K562 (cell line): ENCODE measurements at regions not wholly inside any gene's neighbourhood (a gene's known extent, or its start where the extent isn't known, plus 50 kb on each side); places are given as distances from the start of the nearest gene placed in this dataset.

Experiments used
- FOXP1 ChIP-seq: sonication (generic); formaldehyde crosslinking; IDR thresholded peaks from 2 replicates; pipeline ENCODE4 v1.8.0; 2022; ENCODE audit warnings: mild to moderate bottlenecking, missing genetic modification reagents
- HOXB6 ChIP-seq: fragments of 250-450 bp; sonication (Bioruptor Pico); IDR thresholded peaks from 2 replicates; pipeline ENCODE4 v1.5.1; 2022; ENCODE audit warnings: mild to moderate bottlenecking, borderline replicate concordance
- KDM1A ChIP-seq, 2 experiments: fragments of 450-650 bp; IDR thresholded peaks; 2 replicates each; pipeline ENCODE4 v1.6.1; 2016; ENCODE audit warnings: mild to moderate bottlenecking in 2 of 2
- MEIS2 ChIP-seq: fragments of 450-650 bp; IDR thresholded peaks from 2 replicates; pipeline ENCODE4 v1.6.1; 2014; ENCODE audit warnings: mild to moderate bottlenecking; ENCODE audit not compliant: partially characterized antibody
- RERE ChIP-seq: sonication (generic); formaldehyde crosslinking; IDR thresholded peaks from 2 replicates; pipeline ENCODE4 v1.8.0; 2023; ENCODE audit warnings: missing genetic modification reagents, mild to moderate bottlenecking, borderline replicate concordance
- SMARCA4 ChIP-seq: fragments of 450-650 bp; IDR thresholded peaks from 2 replicates; pipeline ENCODE4 v1.6.1; 2016
- SREBF2 ChIP-seq: sonication (generic); formaldehyde crosslinking; IDR thresholded peaks from 2 replicates; pipeline ENCODE4 v1.4.0; 2020; ENCODE audit warnings: mild to moderate bottlenecking, missing genetic modification reagents
- TCF7L2 ChIP-seq: fragments of 150-350 bp; IDR thresholded peaks from 2 replicates; pipeline ENCODE4 v1.6.1; 2016; ENCODE audit warnings: low read depth, mild to moderate bottlenecking, low read length, moderate library complexity
- TF ChIP-seq, protein P1 (sequence below): fragments of 450-650 bp; IDR thresholded peaks from 2 replicates; pipeline ENCODE4 v1.6.1; 2016; ENCODE audit warnings: borderline replicate concordance

DNA sequence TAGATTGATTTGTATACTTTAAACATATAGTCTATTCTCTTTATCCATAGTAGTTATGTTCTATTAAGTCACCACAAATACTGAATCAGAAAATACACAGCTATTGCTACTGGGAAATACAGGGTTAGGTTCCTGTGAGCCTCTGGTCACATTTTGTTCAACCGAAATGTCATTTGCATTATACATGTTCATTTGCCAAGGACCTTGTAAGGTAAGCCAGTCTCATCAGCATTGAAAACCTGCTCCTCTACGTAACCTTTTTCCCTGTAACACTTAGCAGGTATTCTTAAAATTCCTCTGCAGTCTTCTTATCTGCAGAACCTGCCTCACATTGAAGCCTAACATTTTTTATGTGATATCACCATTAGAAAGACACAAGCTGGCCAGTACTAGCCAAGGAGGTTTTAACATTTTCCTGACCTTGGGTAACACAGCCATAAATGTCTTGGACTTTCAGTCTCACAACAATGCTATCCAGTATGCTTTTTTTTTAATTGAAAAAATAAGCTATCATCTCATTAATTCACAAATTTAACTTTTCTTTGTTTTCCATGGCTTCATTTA, 765.7 kb upstream of the IGFBP7 start:
- TF ChIP-seq KDM1A (IDR thresholded peaks at IDR 0.05) = no peak
- no peak for TF ChIP-seq SMARCA4
- TF ChIP-seq MEIS2 = no peak
- TF ChIP-seq FOXP1 (CRISPR knock-in tag) = no peak
- TF ChIP-seq TCF7L2 = no peak
- TF ChIP-seq, protein P1, sequence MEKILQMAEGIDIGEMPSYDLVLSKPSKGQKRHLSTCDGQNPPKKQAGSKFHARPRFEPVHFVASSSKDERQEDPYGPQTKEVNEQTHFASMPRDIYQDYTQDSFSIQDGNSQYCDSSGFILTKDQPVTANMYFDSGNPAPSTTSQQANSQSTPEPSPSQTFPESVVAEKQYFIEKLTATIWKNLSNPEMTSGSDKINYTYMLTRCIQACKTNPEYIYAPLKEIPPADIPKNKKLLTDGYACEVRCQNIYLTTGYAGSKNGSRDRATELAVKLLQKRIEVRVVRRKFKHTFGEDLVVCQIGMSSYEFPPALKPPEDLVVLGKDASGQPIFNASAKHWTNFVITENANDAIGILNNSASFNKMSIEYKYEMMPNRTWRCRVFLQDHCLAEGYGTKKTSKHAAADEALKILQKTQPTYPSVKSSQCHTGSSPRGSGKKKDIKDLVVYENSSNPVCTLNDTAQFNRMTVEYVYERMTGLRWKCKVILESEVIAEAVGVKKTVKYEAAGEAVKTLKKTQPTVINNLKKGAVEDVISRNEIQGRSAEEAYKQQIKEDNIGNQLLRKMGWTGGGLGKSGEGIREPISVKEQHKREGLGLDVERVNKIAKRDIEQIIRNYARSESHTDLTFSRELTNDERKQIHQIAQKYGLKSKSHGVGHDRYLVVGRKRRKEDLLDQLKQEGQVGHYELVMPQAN = no peak
- TF ChIP-seq SREBF2 (CRISPR knock-in tag) = no peak
- TF ChIP-seq HOXB6 (CRISPR knock-in tag) = no peak
- no peak for TF ChIP-seq RERE (CRISPR knock-in tag)
